ENCODE measurements at regions not wholly inside any gene's neighbourhood (a gene's known extent, or its start where the extent isn't known, plus 50 kb on each side); places are given as distances from the start of the nearest gene placed in this dataset.

- TF ChIP-seq CTCF (IDR thresholded peaks at IDR 0.05; ENCODE audit: low read depth, low read length, poor library complexity, severe bottlenecking), result no peak
- TF ChIP-seq EZH2phosphoT487 (IDR thresholded peaks at IDR 0.05; ENCODE audit: borderline replicate concordance, low read length), result no peak
Observed at GRCh38 chr10:30773501-30773900, 143.9 kb upstream of the LYZL2 start.
